ENCODE measurements at regions not wholly inside any gene's neighbourhood (a gene's known extent, or its start where the extent isn't known, plus 50 kb on each side); places are given as distances from the start of the nearest gene placed in this dataset.

GRCh38 chr20:12896180-12896579 lies 112.6 kb upstream of the SPTLC3 start:
- no peak for TF ChIP-seq EZH2 (IDR thresholded peaks at IDR 0.05; ENCODE audit: insufficient read depth, low read length)
- no peak for TF ChIP-seq CTCF (IDR thresholded peaks at IDR 0.05; ENCODE audit: insufficient read depth, low read depth, low read length)
- Histone ChIP-seq H4K20me1 (ENCODE audit: insufficient read depth, low read length) (no peaks in the 10 kb centered on the region), H3K27ac (ENCODE audit: low read depth, low read length) (no peak overlapping the region), H3K4me3 (ENCODE audit: insufficient read depth, low read depth, low read length) (no peak overlapping the region), H3K9ac (ENCODE audit: low read length) (no peak overlapping the region), H3K36me3 (ENCODE audit: insufficient read depth, low read length) (no peaks in the 10 kb centered on the region), H3K4me2 (ENCODE audit: low read length) (no peak overlapping the region), H3K9me3 (ENCODE audit: insufficient read depth, low read depth, low read length) (no peaks in the 10 kb centered on the region), H3K79me2 (ENCODE audit: insufficient read depth, low read length) (no peaks in the 10 kb centered on the region), H2AFZ (ENCODE audit: low read depth, low read length) (no peak overlapping the region), H3K4me1 (ENCODE audit: insufficient read depth, low read length) (no peaks in the 10 kb centered on the region), H3K27me3 (ENCODE audit: insufficient read depth, low read length) (no peaks in the 10 kb centered on the region)
- FAIRE-seq (no peak), DNase-seq (ENCODE audit: low read depth) (no peak)
- H3K27ac Mint-ChIP-seq (ENCODE audit: unreplicated experiment), result no peak overlapping the region
- H3K36me3 Mint-ChIP-seq (ENCODE audit: low read depth, unreplicated experiment), result no peaks in the 10 kb centered on the region
- no peaks in the 10 kb centered on the region for H3K4me1 Mint-ChIP-seq (ENCODE audit: low read depth, unreplicated experiment)
- H3K4me3 Mint-ChIP-seq (ENCODE audit: unreplicated experiment), result no peak overlapping the region
- peaks cover 2% of the 10 kb centered on the region for H3K27me3 Mint-ChIP-seq (ENCODE audit: low read depth, unreplicated experiment)
- H3K9me3 Mint-ChIP-seq (ENCODE audit: unreplicated experiment), result no peaks in the 10 kb centered on the region

- no peaks in the 10 kb centered on the region for H4K20me1 ChIP-seq (ENCODE audit: insufficient read depth, low read length)
- H3K79me2 ChIP-seq (ENCODE audit: insufficient read depth, low read length), result no peaks in the 10 kb centered on the region
- no peaks in the 10 kb centered on the region for H3K4me1 Mint-ChIP-seq (ENCODE audit: low read depth, unreplicated experiment)
- H3K27me3 ChIP-seq (ENCODE audit: insufficient read depth, low read length), result no peaks in the 10 kb centered on the region
- peaks cover 2% of the 10 kb centered on the region for H3K27me3 Mint-ChIP-seq (ENCODE audit: low read depth, unreplicated experiment)
- no peak overlapping the region for H3K4me2 ChIP-seq (ENCODE audit: low read length)
- no peak overlapping the region for H3K27ac ChIP-seq (ENCODE audit: low read depth, low read length)
- no peak overlapping the region for H3K9ac ChIP-seq (ENCODE audit: low read length)
- H3K36me3 ChIP-seq (ENCODE audit: insufficient read depth, low read length), result no peaks in the 10 kb centered on the region
- H3K9me3 ChIP-seq (ENCODE audit: insufficient read depth, low read depth, low read length), result no peaks in the 10 kb centered on the region
- FAIRE-seq (no peak), DNase-seq (ENCODE audit: low read depth) (no peak)
- no peak overlapping the region for H3K27ac Mint-ChIP-seq (ENCODE audit: unreplicated experiment)
- no peak overlapping the region for H2AFZ ChIP-seq (ENCODE audit: low read depth, low read length)
- no peaks in the 10 kb centered on the region for H3K4me1 ChIP-seq (ENCODE audit: insufficient read depth, low read length)
- no peak overlapping the region for H3K4me3 Mint-ChIP-seq (ENCODE audit: unreplicated experiment)
- TF ChIP-seq CTCF (IDR thresholded peaks at IDR 0.05; ENCODE audit: insufficient read depth, low read depth, low read length) (no peak), EZH2 (IDR thresholded peaks at IDR 0.05; ENCODE audit: insufficient read depth, low read length) (no peak)
- H3K4me3 ChIP-seq (ENCODE audit: insufficient read depth, low read depth, low read length), result no peak overlapping the region
- no peaks in the 10 kb centered on the region for H3K9me3 Mint-ChIP-seq (ENCODE audit: unreplicated experiment)
- no peaks in the 10 kb centered on the region for H3K36me3 Mint-ChIP-seq (ENCODE audit: low read depth, unreplicated experiment)
Measured at GRCh38 chr20:12902992-12903391, 105.8 kb upstream of the SPTLC3 start.

GRCh38 chr20:12906361-12906760 lies 102.4 kb upstream of the SPTLC3 start:
- Histone ChIP-seq H3K79me2 (ENCODE audit: insufficient read depth, low read length) (no peaks in the 10 kb centered on the region), H3K9me3 (ENCODE audit: insufficient read depth, low read depth, low read length) (no peaks in the 10 kb centered on the region), H3K27ac (ENCODE audit: low read depth, low read length) (no peak overlapping the region), H4K20me1 (ENCODE audit: insufficient read depth, low read length) (no peaks in the 10 kb centered on the region), H2AFZ (ENCODE audit: low read depth, low read length) (no peak overlapping the region), H3K36me3 (ENCODE audit: insufficient read depth, low read length) (no peaks in the 10 kb centered on the region), H3K4me3 (ENCODE audit: insufficient read depth, low read depth, low read length) (no peak overlapping the region), H3K9ac (ENCODE audit: low read length) (no peak overlapping the region), H3K4me2 (ENCODE audit: low read length) (no peak overlapping the region), H3K27me3 (ENCODE audit: insufficient read depth, low read length) (no peaks in the 10 kb centered on the region), H3K4me1 (ENCODE audit: insufficient read depth, low read length) (no peaks in the 10 kb centered on the region)
- H3K9me3 Mint-ChIP-seq (ENCODE audit: unreplicated experiment), result no peaks in the 10 kb centered on the region
- no peak overlapping the region for H3K4me3 Mint-ChIP-seq (ENCODE audit: unreplicated experiment)
- peaks cover 2% of the 10 kb centered on the region for H3K4me1 Mint-ChIP-seq (ENCODE audit: low read depth, unreplicated experiment)
- H3K27ac Mint-ChIP-seq (ENCODE audit: unreplicated experiment), result no peak overlapping the region
- DNase-seq (ENCODE audit: low read depth) (no peak), FAIRE-seq (no peak)
- TF ChIP-seq CTCF (IDR thresholded peaks at IDR 0.05; ENCODE audit: insufficient read depth, low read depth, low read length), result no peak
- TF ChIP-seq EZH2 (IDR thresholded peaks at IDR 0.05; ENCODE audit: insufficient read depth, low read length), result no peak
- no peaks in the 10 kb centered on the region for H3K27me3 Mint-ChIP-seq (ENCODE audit: low read depth, unreplicated experiment)
- H3K36me3 Mint-ChIP-seq (ENCODE audit: low read depth, unreplicated experiment), result no peaks in the 10 kb centered on the region
